ENCODE measurements at regions not wholly inside any gene's neighbourhood (a gene's known extent, or its start where the extent isn't known, plus 50 kb on each side); places are given as distances from the start of the nearest gene placed in this dataset.

DNA sequence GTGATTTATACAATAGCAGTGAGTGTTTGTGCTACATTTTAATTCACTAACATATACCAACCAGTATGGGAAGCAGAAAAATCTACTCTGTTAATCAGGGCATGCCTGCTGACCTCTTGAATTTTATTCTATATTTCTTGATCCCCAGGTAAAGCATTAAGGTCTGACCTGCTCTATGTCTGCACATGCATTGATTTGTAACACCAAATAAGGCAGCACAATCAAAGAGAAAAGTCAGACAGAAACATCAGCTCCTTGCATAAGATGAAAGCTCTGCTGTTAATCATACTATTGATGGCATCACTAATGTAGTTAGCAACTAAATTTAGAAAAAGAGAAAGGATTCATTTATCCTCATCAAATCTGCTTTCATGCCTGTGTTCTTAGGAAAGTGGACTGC lies 2744.8 kb upstream of the PCDH20 start:
- TF ChIP-seq ZNF274 (IDR thresholded peaks at IDR 0.05; ENCODE audit: low read depth, low read length) (no peak), SUZ12 (IDR thresholded peaks at IDR 0.05; ENCODE audit: extremely low read depth, insufficient read depth, insufficient read length) (no peak)
